Lower leg skin (tissue), 4 donors: ENCODE measurements at regions not wholly inside any gene's neighbourhood (a gene's known extent, or its start where the extent isn't known, plus 50 kb on each side); places are given as distances from the start of the nearest gene placed in this dataset.

Experiments used
- DNase-seq, 2 donors: peaks; one replicate each; pipeline ENCODE4 v3.0.0-alpha.2; 2019; ENCODE audit warnings: low spot score in 2 of 2
- H3K4me3 ChIP-seq: fragments of 200-600 bp; sonication (generic); 2 replicates; pipeline ENCODE4 v1.5.1; 2017; ENCODE audit warnings: mild to moderate bottlenecking, low read depth; ENCODE audit not compliant: poor library complexity, severe bottlenecking
- CTCF ChIP-seq, 3 donors: fragments of 450-650 bp; IDR thresholded peaks; one replicate each; pipeline ENCODE4 v1.5.1; 2016; ENCODE audit warnings: antibody characterized with exemption in 3 of 3, mild to moderate bottlenecking in 3 of 3, moderate library complexity in 2 of 3
- POLR2A ChIP-seq, 2 donors: fragments of 450-650 bp; IDR thresholded peaks; one replicate each; pipeline ENCODE4 v1.6.1; 2016 to 2017; ENCODE audit warnings: antibody characterized with exemption in 2 of 2, mild to moderate bottlenecking in 1 of 2, moderate library complexity in 1 of 2
- WGBS, 2 donors: methylation state at CpG; one replicate each; pipeline ENCODE4 v1.1.5; 2018; 5-methylcytosine and 5-hydroxymethylcytosine counted together
- intact Hi-C: fragments of 100-400 bp; cut with DNase I; formaldehyde crosslinking; loops from one replicate; pipeline ENCODE4 v1.15.0; 2023; ENCODE audit warnings: low total_unique reads

GRCh38 chr4:112933790-112934189 is 115.7 kb upstream of the ANK2 start:
- TF ChIP-seq POLR2A (IDR thresholded peaks at IDR 0.05) (no peak), CTCF (IDR thresholded peaks at IDR 0.05) (no peak)
- H3K4me3 ChIP-seq, result no peak overlapping the region
- WGBS, 2 donors, result 73 to 77% methylated on average over 5 of the region's 5 CpGs
- DNase-seq, result no peak
- intact Hi-C loops, result no loop called here

GRCh38 chr4:112938461-112939058 is 110.9 kb upstream of the ANK2 start:
- peak in 1 of 3 donors; percentile 36 for TF ChIP-seq CTCF (IDR thresholded peaks at IDR 0.05)
- no peak for TF ChIP-seq POLR2A (IDR thresholded peaks at IDR 0.05)
- 0 to 14% methylated on average over 1 of the region's 1 CpG for WGBS, 2 donors

GRCh38 chr4:112939901-112940300 is 109.6 kb upstream of the ANK2 start:
- no peak for DNase-seq
- 72 to 75% methylated on average over 4 of the region's 4 CpGs for WGBS, 2 donors
- TF ChIP-seq CTCF (IDR thresholded peaks at IDR 0.05), result no peak
- TF ChIP-seq POLR2A (IDR thresholded peaks at IDR 0.05), result no peak
- intact Hi-C loops, result no loop called here
- H3K4me3 ChIP-seq, result no peak overlapping the region

More at GRCh38 chr4:112938461-112939058, 110.9 kb upstream of the ANK2 start:
- H3K4me3 ChIP-seq, result no peak overlapping the region
- intact Hi-C loops, result no loop called here
- no peak for DNase-seq

- no peak overlapping the region for H3K4me3 ChIP-seq
- no peak for DNase-seq
- intact Hi-C loops, result no loop called here
- TF ChIP-seq POLR2A (IDR thresholded peaks at IDR 0.05) (no peak), CTCF (IDR thresholded peaks at IDR 0.05) (no peak)
Measured at GRCh38 chr4:112940336-112940735, 109.1 kb upstream of the ANK2 start.

- TF ChIP-seq POLR2A (IDR thresholded peaks at IDR 0.05), result no peak
- no peak overlapping the region for H3K4me3 ChIP-seq
- WGBS, 2 donors, result 75 to 82% methylated on average over 2 of the region's 2 CpGs
- no peak for DNase-seq
- intact Hi-C loops, result no loop called here
Measured at GRCh38 chr4:112942077-112942476, 107.4 kb upstream of the ANK2 start.

GRCh38 chr4:112942997-112943396 is 106.5 kb upstream of the ANK2 start:
- DNase-seq, result no peak
- TF ChIP-seq POLR2A (IDR thresholded peaks at IDR 0.05), result no peak
- no peak for TF ChIP-seq CTCF (IDR thresholded peaks at IDR 0.05)
- H3K4me3 ChIP-seq, result no peak overlapping the region
- intact Hi-C loops, result no loop called here
- 80 to 84% methylated on average over 2 of the region's 2 CpGs for WGBS, 2 donors
